NT2/D1 (cell line): ENCODE measurements at regions not wholly inside any gene's neighbourhood (a gene's known extent, or its start where the extent isn't known, plus 50 kb on each side); places are given as distances from the start of the nearest gene placed in this dataset.
"Not testable (repeated sequence)": the region's sequence is repeated elsewhere in the genome, so short reads cannot be mapped to it uniquely, and the experiment has no call there.

Experiments
- SUZ12 ChIP-seq: IDR thresholded peaks from 2 replicates; pipeline ENCODE4 v1.6.1; 2011; ENCODE audit not compliant: insufficient read length, insufficient read depth; ENCODE audit errors: extremely low read depth
- YY1 ChIP-seq: IDR thresholded peaks from 2 replicates; pipeline ENCODE4 v1.6.1; 2011; ENCODE audit not compliant: insufficient read length, insufficient read depth
- ZNF274 ChIP-seq: IDR thresholded peaks from 2 replicates; pipeline ENCODE4 v1.6.1; 2011; ENCODE audit warnings: mild to moderate bottlenecking, low read depth, low read length

GRCh38 chr9:42965155-42965554 lies 781.7 kb downstream of the SPATA31A6 start:
- not testable (repeated sequence) for TF ChIP-seq SUZ12, ZNF274, YY1
